Bronchial epithelial cell (primary cell): ENCODE measurements at regions not wholly inside any gene's neighbourhood (a gene's known extent, or its start where the extent isn't known, plus 50 kb on each side); places are given as distances from the start of the nearest gene placed in this dataset.

Experiments used
- DNase-seq: peaks from one replicate; pipeline ENCODE4 v3.0.0-alpha.2; 2010; ENCODE audit warnings: low read depth
- FAIRE-seq: peaks from 2 replicates; lab custom pipeline; 2011; peaks lifted over from hg19 to GRCh38; lab: Jason Lieb, UNC
- H3K27me3 ChIP-seq: 2 replicates; pipeline ENCODE4 v1.5.1; 2011; ENCODE audit warnings: low read length; ENCODE audit not compliant: control insufficient read depth, insufficient read depth
- H3K36me3 ChIP-seq: 2 replicates; pipeline ENCODE4 v1.5.1; 2011; ENCODE audit warnings: low read length; ENCODE audit not compliant: control insufficient read depth, insufficient read depth
- H3K4me3 ChIP-seq: 2 replicates; pipeline ENCODE4 v1.5.1; 2011; ENCODE audit warnings: mild to moderate bottlenecking, low read depth, low read length, control low read depth
- TF ChIP-seq, protein P1 (sequence below): IDR thresholded peaks from 2 replicates; pipeline ENCODE4 v1.5.1; 2011; ENCODE audit warnings: mild to moderate bottlenecking, moderate library complexity, low read length, control low read depth, inconsistent platforms; ENCODE audit not compliant: insufficient read depth, severe bottlenecking

DNA sequence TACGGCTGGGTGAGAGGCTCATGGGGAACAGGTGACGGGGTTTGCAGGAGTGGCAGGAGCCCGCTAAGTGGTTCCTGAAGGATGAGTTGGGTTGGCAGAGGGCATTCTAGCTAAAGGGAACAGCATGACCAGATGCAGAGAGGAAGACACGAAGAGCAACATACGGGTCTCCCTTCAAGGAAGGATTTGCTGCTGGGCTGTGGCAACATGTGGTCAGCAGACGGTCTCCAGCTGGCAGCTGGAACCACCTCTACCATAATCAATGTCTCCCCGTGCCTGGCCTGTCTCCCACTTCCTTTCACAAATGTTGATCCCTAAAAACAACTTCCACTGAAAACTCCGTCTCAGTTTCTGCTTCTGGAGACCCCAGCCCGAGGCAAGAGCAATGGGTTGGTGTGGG is 80.6 kb upstream of the SULF2 start:
- no peaks in the 10 kb centered on the region for H3K27me3 ChIP-seq
- no peaks in the 10 kb centered on the region for H3K36me3 ChIP-seq
- H3K4me3 ChIP-seq, result no peak overlapping the region
- TF ChIP-seq, protein P1, sequence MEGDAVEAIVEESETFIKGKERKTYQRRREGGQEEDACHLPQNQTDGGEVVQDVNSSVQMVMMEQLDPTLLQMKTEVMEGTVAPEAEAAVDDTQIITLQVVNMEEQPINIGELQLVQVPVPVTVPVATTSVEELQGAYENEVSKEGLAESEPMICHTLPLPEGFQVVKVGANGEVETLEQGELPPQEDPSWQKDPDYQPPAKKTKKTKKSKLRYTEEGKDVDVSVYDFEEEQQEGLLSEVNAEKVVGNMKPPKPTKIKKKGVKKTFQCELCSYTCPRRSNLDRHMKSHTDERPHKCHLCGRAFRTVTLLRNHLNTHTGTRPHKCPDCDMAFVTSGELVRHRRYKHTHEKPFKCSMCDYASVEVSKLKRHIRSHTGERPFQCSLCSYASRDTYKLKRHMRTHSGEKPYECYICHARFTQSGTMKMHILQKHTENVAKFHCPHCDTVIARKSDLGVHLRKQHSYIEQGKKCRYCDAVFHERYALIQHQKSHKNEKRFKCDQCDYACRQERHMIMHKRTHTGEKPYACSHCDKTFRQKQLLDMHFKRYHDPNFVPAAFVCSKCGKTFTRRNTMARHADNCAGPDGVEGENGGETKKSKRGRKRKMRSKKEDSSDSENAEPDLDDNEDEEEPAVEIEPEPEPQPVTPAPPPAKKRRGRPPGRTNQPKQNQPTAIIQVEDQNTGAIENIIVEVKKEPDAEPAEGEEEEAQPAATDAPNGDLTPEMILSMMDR, result no peak
- DNase-seq (no peak), FAIRE-seq (peak; percentile 64)

DNA sequence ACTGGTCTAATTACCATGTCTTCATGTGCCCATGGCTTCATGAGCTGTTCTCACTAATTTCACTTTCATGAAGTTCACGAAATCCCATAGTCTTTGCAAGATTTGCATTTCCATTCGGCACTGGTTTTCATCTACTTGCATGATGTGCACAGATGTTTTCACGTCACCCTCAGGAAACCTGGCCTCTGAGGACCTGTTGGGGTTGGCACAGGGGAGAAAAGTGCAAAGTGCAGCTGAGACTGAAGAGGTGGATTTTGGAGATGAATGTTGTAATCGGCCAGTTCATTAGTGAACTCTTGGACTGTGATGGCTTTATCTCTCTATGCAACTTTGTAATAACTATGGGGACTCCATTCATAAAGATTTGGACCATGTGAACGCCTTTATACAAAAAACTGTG is 80.2 kb upstream of the SULF2 start:
- Histone ChIP-seq H3K4me3 (no peak overlapping the region), H3K36me3 (no peaks in the 10 kb centered on the region), H3K27me3 (no peaks in the 10 kb centered on the region)
- DNase-seq (no peak), FAIRE-seq (no peak)
- TF ChIP-seq, protein P1, result no peak

DNA sequence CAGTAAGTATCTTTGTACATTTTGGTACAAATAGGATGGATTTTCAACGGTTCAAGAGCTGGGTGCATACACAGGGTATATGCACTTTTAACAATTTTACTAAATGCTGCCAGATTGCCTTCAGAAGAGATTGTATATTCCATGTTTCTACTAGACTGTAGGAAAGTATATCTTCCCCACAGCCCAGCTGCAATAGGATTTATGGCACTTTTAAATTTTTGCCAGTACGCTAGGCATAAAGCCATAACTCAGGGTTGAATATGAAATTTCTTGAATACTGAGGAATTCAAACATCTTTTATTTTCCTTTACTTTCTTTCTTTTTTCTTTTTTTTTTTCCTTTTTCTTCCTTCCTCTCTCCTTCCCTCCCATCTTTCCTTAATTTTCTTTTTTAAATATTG is 78.7 kb upstream of the SULF2 start:
- Histone ChIP-seq H3K27me3 (no peaks in the 10 kb centered on the region), H3K4me3 (no peak overlapping the region), H3K36me3 (no peaks in the 10 kb centered on the region)
- TF ChIP-seq, protein P1, result no peak
- no peak for DNase-seq
- no peak for FAIRE-seq

DNA sequence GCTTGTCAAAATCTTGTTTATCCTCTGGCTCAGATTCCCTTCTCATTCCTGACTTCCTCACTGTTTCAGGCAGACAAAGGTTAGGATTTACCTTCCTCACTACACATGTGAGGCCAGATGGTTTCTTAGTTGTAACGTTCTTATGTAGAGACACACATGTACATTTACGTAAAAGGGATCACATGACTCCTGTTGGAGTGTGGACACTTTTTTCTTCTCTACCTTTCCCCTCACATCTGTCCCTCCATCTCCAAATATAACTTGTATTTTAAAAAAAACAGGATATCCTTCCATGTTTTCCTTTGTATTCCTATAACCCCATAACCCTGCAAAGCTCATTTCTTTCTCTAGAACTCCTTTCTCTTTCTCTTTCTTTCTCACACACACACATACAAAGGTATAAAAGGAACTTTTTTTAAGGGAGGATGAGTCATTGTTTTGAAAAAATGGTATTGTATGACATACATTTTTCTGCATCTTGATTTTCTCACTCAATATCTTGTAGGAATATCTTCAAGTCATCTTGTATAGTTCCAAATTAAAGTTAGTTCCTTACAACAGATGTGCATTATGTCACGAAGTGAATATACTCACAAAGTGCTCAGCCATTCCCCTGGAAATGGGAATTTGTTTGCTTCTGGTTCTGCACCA is 78.2 kb upstream of the SULF2 start:
- TF ChIP-seq, protein P1, result no peak
- Histone ChIP-seq H3K27me3 (no peaks in the 10 kb centered on the region), H3K36me3 (no peaks in the 10 kb centered on the region), H3K4me3 (no peak overlapping the region)
- DNase-seq (no peak), FAIRE-seq (no peak)

DNA sequence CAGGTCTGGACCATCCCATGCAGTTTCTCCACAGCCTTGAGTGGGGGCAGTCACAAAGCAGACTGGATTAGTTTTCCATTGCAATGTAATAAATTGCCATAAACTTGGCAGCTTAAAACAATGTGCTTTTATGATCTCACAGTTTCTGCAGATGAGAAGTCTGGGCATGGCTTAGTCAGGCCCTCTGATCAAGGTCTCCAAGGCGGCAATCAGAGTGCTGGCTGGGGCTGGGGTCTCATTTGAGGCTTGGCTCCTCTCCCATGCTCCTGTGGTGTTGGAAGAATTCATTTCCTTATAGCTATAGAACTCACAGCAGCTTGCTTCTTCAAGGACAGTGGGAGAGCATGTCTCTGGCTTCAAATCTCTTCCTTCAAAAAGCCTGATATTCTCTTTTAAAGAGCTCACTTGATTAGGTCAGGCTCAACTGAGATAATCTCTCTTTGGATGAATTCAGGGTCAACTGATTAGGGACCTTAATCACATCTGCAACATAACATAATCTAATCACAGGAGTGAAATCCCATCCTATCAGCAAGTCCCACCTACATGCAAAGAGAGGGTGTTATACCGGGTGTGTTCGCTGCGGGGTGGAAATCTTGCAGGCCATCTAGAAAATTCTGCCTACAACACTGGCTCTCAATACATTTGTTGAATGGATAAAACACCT is 77.4 kb upstream of the SULF2 start:
- TF ChIP-seq, protein P1, result no peak
- no peak for FAIRE-seq
- H3K27me3 ChIP-seq, result no peaks in the 10 kb centered on the region
- no peak overlapping the region for H3K4me3 ChIP-seq
- no peak for DNase-seq
- no peaks in the 10 kb centered on the region for H3K36me3 ChIP-seq
